GM20000 (cell line): ENCODE measurements at regions not wholly inside any gene's neighbourhood (a gene's known extent, or its start where the extent isn't known, plus 50 kb on each side); places are given as distances from the start of the nearest gene placed in this dataset.

ENCODE experiments used
- DNase-seq: peaks from one replicate; pipeline ENCODE4 v3.0.0; 2012; ENCODE audit warnings: low spot score
- TF ChIP-seq, protein P1 (sequence below): IDR thresholded peaks from 2 replicates; pipeline ENCODE4 v1.5.1; 2012; ENCODE audit warnings: mild to moderate bottlenecking, control low read depth; ENCODE audit errors: extremely low read depth, missing control alignments

GRCh38 chr14:85325134-85326017 is 204.6 kb upstream of the FLRT2 start:
- no peak for DNase-seq
- TF ChIP-seq, protein P1, sequence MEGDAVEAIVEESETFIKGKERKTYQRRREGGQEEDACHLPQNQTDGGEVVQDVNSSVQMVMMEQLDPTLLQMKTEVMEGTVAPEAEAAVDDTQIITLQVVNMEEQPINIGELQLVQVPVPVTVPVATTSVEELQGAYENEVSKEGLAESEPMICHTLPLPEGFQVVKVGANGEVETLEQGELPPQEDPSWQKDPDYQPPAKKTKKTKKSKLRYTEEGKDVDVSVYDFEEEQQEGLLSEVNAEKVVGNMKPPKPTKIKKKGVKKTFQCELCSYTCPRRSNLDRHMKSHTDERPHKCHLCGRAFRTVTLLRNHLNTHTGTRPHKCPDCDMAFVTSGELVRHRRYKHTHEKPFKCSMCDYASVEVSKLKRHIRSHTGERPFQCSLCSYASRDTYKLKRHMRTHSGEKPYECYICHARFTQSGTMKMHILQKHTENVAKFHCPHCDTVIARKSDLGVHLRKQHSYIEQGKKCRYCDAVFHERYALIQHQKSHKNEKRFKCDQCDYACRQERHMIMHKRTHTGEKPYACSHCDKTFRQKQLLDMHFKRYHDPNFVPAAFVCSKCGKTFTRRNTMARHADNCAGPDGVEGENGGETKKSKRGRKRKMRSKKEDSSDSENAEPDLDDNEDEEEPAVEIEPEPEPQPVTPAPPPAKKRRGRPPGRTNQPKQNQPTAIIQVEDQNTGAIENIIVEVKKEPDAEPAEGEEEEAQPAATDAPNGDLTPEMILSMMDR = no peak

- no peak for DNase-seq
- TF ChIP-seq, protein P1 = no peak
Measured at GRCh38 chr14:85332401-85332800, 197.5 kb upstream of the FLRT2 start.

DNA sequence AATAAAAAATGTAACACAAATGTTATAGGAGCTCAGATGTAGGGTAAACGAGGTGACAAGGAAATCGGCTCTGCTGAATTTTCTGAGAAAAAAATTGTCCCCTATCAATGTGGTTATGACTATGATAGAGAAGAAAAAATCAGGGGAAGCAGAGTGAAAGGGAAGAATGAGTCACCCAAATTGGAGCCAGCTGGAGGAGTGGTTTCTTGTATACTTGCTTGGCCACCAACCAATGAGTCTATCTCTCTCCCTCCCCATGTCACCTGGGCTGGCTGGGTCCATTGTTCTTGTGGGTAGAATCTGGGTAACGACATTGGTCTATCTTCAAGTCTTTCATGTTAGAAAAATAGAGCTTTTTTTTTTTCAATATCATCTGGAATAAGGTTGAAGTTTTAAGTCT is 196.6 kb upstream of the FLRT2 start:
- TF ChIP-seq, protein P1 = no peak
- DNase-seq = no peak

GRCh38 chr14:85333841-85334240 is 196.1 kb upstream of the FLRT2 start:
- TF ChIP-seq, protein P1 = no peak

DNA sequence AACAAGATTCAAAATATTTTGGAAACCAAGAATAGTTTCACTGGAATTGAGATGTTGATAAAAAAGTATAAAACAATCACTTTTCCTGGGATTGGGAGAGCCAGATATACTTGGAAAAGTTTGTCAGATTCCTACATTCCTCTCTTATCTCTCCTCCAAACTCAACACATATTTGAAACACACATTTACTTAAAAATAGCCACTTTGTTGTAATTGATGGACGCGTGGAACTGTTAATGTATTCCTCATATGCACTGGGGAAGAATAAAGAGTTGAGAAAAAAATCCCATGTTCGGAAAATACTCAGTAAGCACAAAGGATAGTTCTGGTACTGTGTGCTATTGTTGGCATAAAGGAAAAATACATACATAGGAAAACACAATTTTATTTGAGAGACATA is 195.6 kb upstream of the FLRT2 start:
- TF ChIP-seq, protein P1 = no peak
- DNase-seq = no peak

More at GRCh38 chr14:85333841-85334240, 196.1 kb upstream of the FLRT2 start:
- no peak for DNase-seq

DNA sequence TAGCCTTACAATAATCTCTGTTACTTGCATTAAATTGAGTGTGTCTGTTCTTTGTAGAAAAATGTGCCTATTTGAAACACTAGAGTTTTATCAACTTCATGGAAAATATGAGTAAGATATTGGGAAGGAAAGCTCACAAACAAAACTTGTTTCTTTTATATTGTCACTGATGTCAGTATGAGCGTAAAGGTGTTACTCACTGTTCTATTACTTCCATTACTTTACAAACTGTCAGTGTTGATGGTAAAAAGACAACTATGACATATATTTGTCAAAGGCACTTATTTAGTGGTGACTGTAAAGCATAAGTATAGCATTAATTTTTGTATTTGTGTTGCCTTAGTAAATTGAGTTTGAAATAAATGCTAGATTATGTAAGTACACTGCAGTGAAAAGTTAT is 193.7 kb upstream of the FLRT2 start:
- no peak for DNase-seq
- TF ChIP-seq, protein P1 = no peak

- TF ChIP-seq, protein P1 = no peak
- no peak for DNase-seq
Measured at GRCh38 chr14:85336817-85337216, 193.1 kb upstream of the FLRT2 start.
